Activated B cell treated with CpG ODN at 0.5 μM for 24 hours (primary cell): ENCODE measurements at regions not wholly inside any gene's neighbourhood (a gene's known extent, or its start where the extent isn't known, plus 50 kb on each side); places are given as distances from the start of the nearest gene placed in this dataset.

Source experiments
- ATAC-seq: fragments of 200-7000 bp; cut with Tn5 transposase; one replicate; pipeline ENCODE4 v1.10.0; 2021; ENCODE audit warnings: low read depth, mild to moderate bottlenecking, moderate library complexity
- CTCF ChIA-PET: fragments of 350-600 bp; sonication (Branson Sonifier 250); formaldehyde crosslinking; loops from one replicate; lab custom pipeline; 2021; ENCODE audit warnings: antibody characterized with exemption; lab: Charles Lee
- POLR2A ChIA-PET: fragments of 350-600 bp; sonication (Branson Sonifier 250); formaldehyde crosslinking; loops from one replicate; lab custom pipeline; 2021; ENCODE audit warnings: antibody characterized with exemption; lab: Charles Lee
- DNase-seq: peaks from one replicate; pipeline ENCODE4 v3.0.0; 2022
- H3K27ac Mint-ChIP-seq: one replicate; pipeline ENCODE4 v1.8.0; 2020; ENCODE audit warnings: mixed read lengths
- H3K27me3 Mint-ChIP-seq: one replicate; pipeline ENCODE4 v1.8.0; 2021; ENCODE audit warnings: mixed read lengths
- H3K36me3 Mint-ChIP-seq: one replicate; pipeline ENCODE4 v1.8.0; 2021; ENCODE audit warnings: low read depth, mixed read lengths
- H3K4me1 Mint-ChIP-seq: one replicate; pipeline ENCODE4 v1.8.0; 2021; ENCODE audit warnings: mixed read lengths
- H3K4me3 Mint-ChIP-seq: one replicate; pipeline ENCODE4 v1.8.0; 2020; ENCODE audit warnings: mild to moderate bottlenecking, mixed read lengths
- H3K9me3 Mint-ChIP-seq: one replicate; pipeline ENCODE4 v1.8.0; 2020; ENCODE audit warnings: mixed read lengths
- CTCF ChIP-seq: fragments of 200-600 bp; IDR thresholded peaks from one replicate; pipeline ENCODE4 v1.8.0; 2022; ENCODE audit warnings: antibody characterized with exemption, mild to moderate bottlenecking
- intact Hi-C: fragments of 100-400 bp; cut with micrococcal nuclease; formaldehyde crosslinking; loops from one replicate; pipeline ENCODE4 v1.15.1; 2024

- H3K9me3 Mint-ChIP-seq: peaks cover 5% of the 10 kb centered on the region
- no peaks in the 10 kb centered on the region for H3K4me1 Mint-ChIP-seq
- ChIA-PET POLR2A (no interaction called here), CTCF (no interaction called here)
- DNase-seq (no peak), ATAC-seq (no peak)
- no peaks in the 10 kb centered on the region for H3K36me3 Mint-ChIP-seq
- no peak for TF ChIP-seq CTCF
- peaks cover 17% of the 10 kb centered on the region for H3K27me3 Mint-ChIP-seq
- H3K27ac Mint-ChIP-seq: no peak overlapping the region
- H3K4me3 Mint-ChIP-seq: no peak overlapping the region
- intact Hi-C loops: no loop called here
These were observed 200.0 kb downstream of the PTPRU start for GRCh38 chr1:29436181-29436785.

- Mint-ChIP-seq H3K9me3 (peaks cover 9% of the 10 kb centered on the region), H3K36me3 (no peaks in the 10 kb centered on the region), H3K4me3 (no peak overlapping the region), H3K27me3 (peaks cover 7% of the 10 kb centered on the region), H3K27ac (no peak overlapping the region), H3K4me1 (no peaks in the 10 kb centered on the region)
- no peak for TF ChIP-seq CTCF
- CTCF ChIA-PET: no interaction called here
- intact Hi-C loops: no loop called here
- POLR2A ChIA-PET: no interaction called here
- DNase-seq: no peak
- ATAC-seq: no peak
These were observed 197.5 kb downstream of the PTPRU start for GRCh38 chr1:29433830-29434229.

GRCh38 chr1:29431138-29431537 is 194.8 kb downstream of the PTPRU start:
- H3K4me3 Mint-ChIP-seq: no peak overlapping the region
- DNase-seq (no peak), ATAC-seq (no peak)
- no peak overlapping the region for H3K27ac Mint-ChIP-seq
- peaks cover 9% of the 10 kb centered on the region for H3K9me3 Mint-ChIP-seq
- ChIA-PET CTCF (no interaction called here), POLR2A (no interaction called here)
- no peak for TF ChIP-seq CTCF
- intact Hi-C loops: no loop called here
- H3K4me1 Mint-ChIP-seq: no peaks in the 10 kb centered on the region
- no peaks in the 10 kb centered on the region for H3K36me3 Mint-ChIP-seq
- H3K27me3 Mint-ChIP-seq: peaks cover 6% of the 10 kb centered on the region

- H3K36me3 Mint-ChIP-seq: no peaks in the 10 kb centered on the region
- no peak for TF ChIP-seq CTCF
- H3K27me3 Mint-ChIP-seq: peaks cover 6% of the 10 kb centered on the region
- ChIA-PET POLR2A (no interaction called here), CTCF (no interaction called here)
- no peak overlapping the region for H3K4me3 Mint-ChIP-seq
- intact Hi-C loops: no loop called here
- no peaks in the 10 kb centered on the region for H3K4me1 Mint-ChIP-seq
- no peak for ATAC-seq
- H3K27ac Mint-ChIP-seq: no peak overlapping the region
- no peak for DNase-seq
- peaks cover 9% of the 10 kb centered on the region for H3K9me3 Mint-ChIP-seq
These were observed 193.3 kb downstream of the PTPRU start for GRCh38 chr1:29429656-29430055.

GRCh38 chr1:29428997-29429396 is 192.7 kb downstream of the PTPRU start:
- intact Hi-C loops: no loop called here
- ATAC-seq (no peak), DNase-seq (no peak)
- no peak overlapping the region for H3K27ac Mint-ChIP-seq
- TF ChIP-seq CTCF: no peak
- no peak overlapping the region for H3K4me3 Mint-ChIP-seq
- CTCF ChIA-PET: no interaction called here
- POLR2A ChIA-PET: no interaction called here
- H3K9me3 Mint-ChIP-seq: peaks cover 9% of the 10 kb centered on the region
- H3K27me3 Mint-ChIP-seq: peaks cover 6% of the 10 kb centered on the region
- no peaks in the 10 kb centered on the region for H3K4me1 Mint-ChIP-seq
- H3K36me3 Mint-ChIP-seq: no peaks in the 10 kb centered on the region
